OCI-LY3 (cell line): ENCODE measurements at regions not wholly inside any gene's neighbourhood (a gene's known extent, or its start where the extent isn't known, plus 50 kb on each side); places are given as distances from the start of the nearest gene placed in this dataset.
A peak's percentile ranks its signal among the peaks of the same experiment; 100 is the strongest.

Experiments
- H2AFZ ChIP-seq: fragments of 200-600, 300-600 bp; shearing (Covaris generic); 2 replicates; pipeline ENCODE4 v1.6.0; 2014; ENCODE audit warnings: antibody characterized with exemption, low read depth, low read length
- H3K27ac ChIP-seq: fragments of 200-600, 300-600 bp; sonication (generic); 2 replicates; pipeline ENCODE4 v1.5.1; 2014; ENCODE audit warnings: mild to moderate bottlenecking, low read length, moderate library complexity, mixed read lengths
- H3K27me3 ChIP-seq: fragments of 200-600, 300-600 bp; sonication (generic); 2 replicates; pipeline ENCODE4 v1.6.1; 2014; ENCODE audit warnings: low read depth, low read length, mixed read lengths
- H3K36me3 ChIP-seq: fragments of 200-600, 300-600 bp; sonication (generic); replicated peaks from 2 replicates; pipeline ENCODE3; 2014; ENCODE audit warnings: low read depth, low read length, mixed read lengths
- H3K4me1 ChIP-seq: fragments of 300-600, 200-600 bp; sonication (generic); 2 replicates; pipeline ENCODE4 v1.6.1; 2014; ENCODE audit warnings: low read length, mixed read lengths
- H3K4me2 ChIP-seq: fragments of 200-600, 300-600 bp; sonication (generic); 2 replicates; pipeline ENCODE4 v1.6.1; 2014; ENCODE audit warnings: low read length, mixed read lengths
- H3K4me3 ChIP-seq: fragments of 300-600, 200-600 bp; sonication (generic); 2 replicates; pipeline ENCODE4 v1.5.1; 2014; ENCODE audit warnings: antibody characterized with exemption, mild to moderate bottlenecking, low read length, moderate library complexity
- H3K79me2 ChIP-seq: fragments of 300-600, 200-600 bp; shearing (Covaris generic); 2 replicates; pipeline ENCODE4 v1.6.1; 2014; ENCODE audit warnings: mild to moderate bottlenecking, low read length, mixed read lengths
- H3K9ac ChIP-seq: fragments of 300-600, 200-600 bp; shearing (Covaris generic); 2 replicates; pipeline ENCODE4 v1.6.0; 2014; ENCODE audit warnings: mild to moderate bottlenecking, low read length, moderate library complexity
- H3K9me3 ChIP-seq: fragments of 200-600, 300-600 bp; shearing (Covaris generic); 2 replicates; pipeline ENCODE4 v1.6.1; 2014; ENCODE audit warnings: low read length, mixed read lengths; ENCODE audit not compliant: insufficient read depth
- H4K20me1 ChIP-seq: fragments of 200-600, 300-600 bp; sonication (generic); 2 replicates; pipeline ENCODE4 v1.6.1; 2016; ENCODE audit warnings: low read length, mixed read lengths; ENCODE audit not compliant: insufficient read depth
- CTCF ChIP-seq: fragments of 200-600, 300-600 bp; sonication (generic); IDR thresholded peaks from 2 replicates; pipeline ENCODE4 v1.5.1; 2014; ENCODE audit warnings: antibody characterized with exemption, low read length, low read depth
- EZH2phosphoT487 ChIP-seq: fragments of 200-600 bp; shearing (Covaris generic); IDR thresholded peaks from 2 replicates; pipeline ENCODE4 v1.6.1; 2018; ENCODE audit warnings: antibody characterized with exemption, mixed run types, low read depth

GRCh38 chr4:8736090-8736825 is 135.4 kb downstream of the HMX1 start:
- H2AFZ ChIP-seq = no peak overlapping the region
- no peaks in the 10 kb centered on the region for H3K27me3 ChIP-seq
- H3K36me3 ChIP-seq = no peaks in the 10 kb centered on the region
- H3K9ac ChIP-seq = no peak overlapping the region
- no peak for TF ChIP-seq CTCF
- no peak for TF ChIP-seq EZH2phosphoT487
- H3K4me1 ChIP-seq = peaks cover 14% of the 10 kb centered on the region
- no peak overlapping the region for H3K27ac ChIP-seq
- H3K4me2 ChIP-seq = peak overlapping the region; percentile 40
- no peaks in the 10 kb centered on the region for H3K79me2 ChIP-seq
- H4K20me1 ChIP-seq = no peaks in the 10 kb centered on the region
- H3K4me3 ChIP-seq = peak overlapping the region; percentile 24; the same call in 1 of the 2 replicates
- H3K9me3 ChIP-seq = no peaks in the 10 kb centered on the region

GRCh38 chr4:8735236-8736089 is 136.2 kb downstream of the HMX1 start:
- H4K20me1 ChIP-seq = no peaks in the 10 kb centered on the region
- no peaks in the 10 kb centered on the region for H3K27me3 ChIP-seq
- no peaks in the 10 kb centered on the region for H3K36me3 ChIP-seq
- H3K4me3 ChIP-seq = no peak overlapping the region
- no peak overlapping the region for H3K4me2 ChIP-seq
- H3K4me1 ChIP-seq = peaks cover 18% of the 10 kb centered on the region
- H3K9me3 ChIP-seq = no peaks in the 10 kb centered on the region
- no peaks in the 10 kb centered on the region for H3K79me2 ChIP-seq
- no peak overlapping the region for H3K27ac ChIP-seq
- H3K9ac ChIP-seq = no peak overlapping the region
- H2AFZ ChIP-seq = no peak overlapping the region
- TF ChIP-seq CTCF (no peak), EZH2phosphoT487 (no peak)

GRCh38 chr4:8732681-8733243 is 138.9 kb downstream of the HMX1 start:
- Histone ChIP-seq H2AFZ (no peak overlapping the region), H3K27me3 (no peaks in the 10 kb centered on the region), H3K4me1 (peaks cover 45% of the 10 kb centered on the region), H3K79me2 (no peaks in the 10 kb centered on the region), H3K27ac (no peak overlapping the region), H3K9ac (no peak overlapping the region), H3K4me3 (no peak overlapping the region), H3K36me3 (no peaks in the 10 kb centered on the region), H3K9me3 (no peaks in the 10 kb centered on the region), H4K20me1 (no peaks in the 10 kb centered on the region), H3K4me2 (no peak overlapping the region)
- TF ChIP-seq EZH2phosphoT487 = no peak
- TF ChIP-seq CTCF = no peak

- no peaks in the 10 kb centered on the region for H3K9me3 ChIP-seq
- H3K4me3 ChIP-seq = no peak overlapping the region
- TF ChIP-seq EZH2phosphoT487 (no peak), CTCF (no peak)
- peaks cover 51% of the 10 kb centered on the region for H3K4me1 ChIP-seq
- no peak overlapping the region for H3K4me2 ChIP-seq
- H2AFZ ChIP-seq = no peak overlapping the region
- H4K20me1 ChIP-seq = no peaks in the 10 kb centered on the region
- no peaks in the 10 kb centered on the region for H3K79me2 ChIP-seq
- no peaks in the 10 kb centered on the region for H3K27me3 ChIP-seq
- H3K9ac ChIP-seq = no peak overlapping the region
- H3K27ac ChIP-seq = no peak overlapping the region
- no peaks in the 10 kb centered on the region for H3K36me3 ChIP-seq
Measured at GRCh38 chr4:8732092-8732491, 139.5 kb downstream of the CPZ start.
